HT-29 (cell line): ENCODE measurements at regions not wholly inside any gene's neighbourhood (a gene's known extent, or its start where the extent isn't known, plus 50 kb on each side); places are given as distances from the start of the nearest gene placed in this dataset.
"Not testable (repeated sequence)": the region's sequence is repeated elsewhere in the genome, so short reads cannot be mapped to it uniquely, and the experiment has no call there.

Source experiments
- DNase-seq: peaks from one replicate; pipeline ENCODE4 v3.0.0-alpha.2; 2015; ENCODE audit warnings: low spot score

- DNase-seq, result no peak
These were observed 227.3 kb upstream of the GIMD1 start for GRCh38 chr4:106595906-106596305.

GRCh38 chr4:106594291-106594952 lies 225.8 kb upstream of the GIMD1 start:
- DNase-seq, result no peak

- DNase-seq, result no peak
These were observed 220.3 kb upstream of the GIMD1 start for GRCh38 chr4:106588891-106589290.

DNA sequence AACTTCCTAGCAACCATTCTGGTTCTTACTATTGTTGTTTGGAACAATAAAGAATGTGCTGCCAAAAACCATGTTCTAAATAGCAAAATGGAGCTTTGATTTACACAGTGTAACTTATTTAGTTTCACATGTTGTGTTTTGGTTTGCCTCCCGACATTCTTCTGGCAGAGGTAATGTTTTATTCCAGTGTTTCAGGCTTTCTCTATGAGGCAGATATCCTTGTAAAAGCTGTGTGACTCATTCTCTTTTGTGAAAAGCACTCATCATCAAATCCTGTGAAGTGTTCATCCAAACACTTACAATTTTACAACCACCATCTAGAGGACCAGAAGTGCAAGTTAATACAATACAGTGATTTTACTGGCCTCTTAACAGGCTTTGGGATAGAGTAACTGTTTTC lies 219.0 kb upstream of the GIMD1 start:
- peak; percentile 44 for DNase-seq

DNA sequence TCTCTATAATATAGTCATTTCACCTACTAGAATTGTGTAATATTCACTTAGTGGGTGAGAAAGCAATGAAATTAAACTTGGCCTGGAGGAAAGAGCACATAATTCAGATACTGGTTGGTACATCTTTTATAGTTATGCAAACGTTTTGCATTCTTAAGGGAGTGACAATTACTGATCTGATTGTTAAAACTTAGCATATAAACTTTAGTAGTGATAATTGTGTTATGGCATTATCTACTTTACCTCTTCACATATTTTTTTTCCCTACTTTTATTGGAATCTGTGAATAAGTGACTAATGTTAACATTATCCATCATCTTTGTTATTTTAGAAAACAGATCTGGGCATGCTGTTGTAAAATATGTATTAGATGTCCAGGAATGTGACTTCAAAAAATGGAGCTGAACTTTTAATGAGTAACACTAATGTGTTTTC lies 217.4 kb upstream of the GIMD1 start:
- DNase-seq, result no peak

DNA sequence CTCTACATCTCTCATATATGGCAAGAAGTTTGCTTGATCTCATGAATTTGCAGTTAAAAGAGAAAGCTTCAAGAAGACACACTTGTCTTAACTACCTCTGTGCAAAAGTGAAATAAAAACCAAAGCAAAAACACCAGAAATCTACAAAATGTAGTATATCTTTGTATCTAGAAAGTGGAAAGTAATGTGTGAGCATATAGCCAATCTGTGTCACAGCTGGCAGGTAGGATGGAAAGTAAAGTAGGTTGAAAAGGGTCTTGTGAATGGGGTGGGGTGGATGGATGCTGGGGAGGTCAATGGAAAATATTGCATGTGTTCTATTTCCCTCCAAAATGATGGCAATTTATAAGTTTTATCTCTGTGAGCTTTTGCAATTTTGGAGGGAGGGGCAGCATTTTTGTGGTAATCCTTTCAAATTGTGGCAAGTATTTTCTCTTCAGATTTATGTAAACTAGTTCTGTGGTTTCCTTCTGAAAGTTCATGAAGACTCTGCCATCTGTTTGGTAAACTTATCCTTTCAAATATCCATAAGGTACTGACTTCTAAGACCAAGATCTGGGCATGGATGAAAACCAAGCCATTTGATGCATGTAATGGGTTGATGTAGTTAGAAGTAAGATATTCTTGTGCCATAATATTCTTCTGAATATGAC lies 215.9 kb upstream of the GIMD1 start:
- DNase-seq, result no peak

GRCh38 chr4:106583567-106583966 lies 215.0 kb upstream of the GIMD1 start:
- DNase-seq, result peak; percentile 54

- DNase-seq, result no peak
These were observed 214.5 kb upstream of the GIMD1 start for GRCh38 chr4:106583108-106583507.

DNA sequence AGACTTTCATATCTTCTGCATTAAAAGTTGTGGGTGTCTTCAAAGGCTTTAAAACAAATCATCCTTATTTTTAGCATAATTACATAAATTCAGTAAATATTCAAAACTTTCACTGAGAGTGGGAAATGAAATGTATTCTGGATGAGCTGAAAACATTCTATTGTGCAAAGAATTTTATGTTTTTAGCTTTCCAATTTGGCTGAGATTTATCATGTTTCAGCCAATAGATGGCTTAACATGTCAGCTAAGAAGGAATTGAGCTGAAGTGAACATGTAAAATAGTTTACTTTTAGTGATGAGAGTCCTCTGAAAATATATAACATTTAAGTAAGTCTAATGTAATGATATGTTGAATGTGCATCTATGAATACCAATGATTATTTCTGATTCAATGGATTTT lies 213.5 kb upstream of the GIMD1 start:
- DNase-seq, result no peak

- DNase-seq, result no peak
These were observed 210.7 kb upstream of the GIMD1 start for GRCh38 chr4:106579236-106579635.

DNA sequence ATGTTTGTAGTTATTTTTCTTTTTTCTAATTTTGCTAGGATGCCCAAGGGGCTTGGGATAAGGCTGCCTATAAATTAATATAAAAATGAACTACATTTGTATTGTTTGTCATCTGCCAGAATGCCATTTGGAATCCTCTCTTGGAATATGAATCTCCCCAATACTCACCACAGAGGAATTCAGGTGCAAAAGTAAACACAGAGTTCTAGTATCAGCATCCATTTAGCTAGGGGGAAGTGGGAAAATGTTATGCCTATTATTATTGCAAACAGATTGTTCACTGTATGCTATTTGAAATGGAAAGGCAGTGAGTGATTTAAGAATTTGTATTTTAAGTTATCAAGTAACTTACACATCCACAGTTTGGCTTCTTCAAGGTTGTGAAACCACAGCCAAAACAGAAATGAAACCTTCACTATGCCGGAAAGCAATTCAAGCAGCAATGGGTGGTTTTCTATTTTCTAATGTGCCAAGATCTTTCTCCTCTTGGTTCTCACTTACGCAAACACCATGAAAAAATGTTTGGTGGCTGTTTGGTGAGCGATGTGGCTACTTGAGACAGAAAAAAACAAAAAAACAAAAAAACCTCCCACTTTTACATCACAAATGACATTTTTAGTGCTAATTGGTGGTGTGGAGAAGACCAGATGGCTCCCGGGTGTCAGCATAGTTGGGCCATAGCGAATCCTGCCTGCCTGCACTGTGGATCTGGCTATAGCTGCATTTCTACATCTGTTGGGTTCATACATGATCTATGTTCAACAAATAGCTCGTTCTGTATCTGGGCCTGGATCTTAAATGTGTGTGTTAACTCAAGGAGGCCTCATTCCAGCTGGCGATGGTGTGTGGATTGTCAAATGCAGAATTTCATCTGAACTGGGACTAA lies 200.8 kb upstream of the GIMD1 start:
- no peak for DNase-seq

DNA sequence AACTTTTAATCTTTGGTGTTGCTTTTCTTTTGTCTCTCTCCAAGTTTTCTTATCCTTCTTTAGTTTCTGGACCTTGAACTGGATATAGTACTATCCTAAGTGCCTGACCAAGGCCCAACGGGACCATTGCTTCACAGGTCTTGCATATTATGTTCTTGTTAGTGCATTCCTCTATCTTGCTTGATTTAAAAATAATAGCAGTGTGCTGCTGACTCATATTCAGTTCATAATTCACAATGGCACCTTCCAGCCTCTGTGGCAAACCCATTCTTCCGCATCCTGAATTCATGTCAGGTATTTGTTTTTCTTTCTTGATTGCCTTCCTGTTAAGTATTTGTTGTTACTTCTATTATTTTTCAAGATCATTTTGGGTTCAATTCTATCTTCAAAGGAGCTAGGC lies 197.1 kb upstream of the GIMD1 start:
- DNase-seq, result no peak

GRCh38 chr4:106563637-106564036 lies 195.1 kb upstream of the GIMD1 start:
- not testable (repeated sequence) for DNase-seq

DNA sequence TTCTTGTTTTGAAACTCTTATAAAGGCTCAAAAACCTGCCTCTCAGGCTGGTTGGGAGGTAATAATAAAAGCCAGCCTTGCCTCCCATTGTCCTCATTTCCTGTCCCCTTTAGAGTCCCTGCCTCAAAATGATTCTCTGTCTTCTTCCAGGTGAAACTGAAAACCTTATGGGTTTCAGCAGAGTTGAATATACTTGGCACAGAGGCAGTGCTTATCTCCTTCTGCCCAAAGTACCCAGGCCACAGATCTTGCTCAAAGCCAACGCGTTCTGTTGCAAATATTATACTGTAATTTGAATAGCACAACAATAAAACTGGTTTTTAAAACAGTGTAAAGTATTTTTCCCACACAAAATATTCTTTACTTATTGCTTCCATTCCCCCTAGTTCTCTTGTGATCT lies 183.1 kb upstream of the GIMD1 start:
- no peak for DNase-seq

DNA sequence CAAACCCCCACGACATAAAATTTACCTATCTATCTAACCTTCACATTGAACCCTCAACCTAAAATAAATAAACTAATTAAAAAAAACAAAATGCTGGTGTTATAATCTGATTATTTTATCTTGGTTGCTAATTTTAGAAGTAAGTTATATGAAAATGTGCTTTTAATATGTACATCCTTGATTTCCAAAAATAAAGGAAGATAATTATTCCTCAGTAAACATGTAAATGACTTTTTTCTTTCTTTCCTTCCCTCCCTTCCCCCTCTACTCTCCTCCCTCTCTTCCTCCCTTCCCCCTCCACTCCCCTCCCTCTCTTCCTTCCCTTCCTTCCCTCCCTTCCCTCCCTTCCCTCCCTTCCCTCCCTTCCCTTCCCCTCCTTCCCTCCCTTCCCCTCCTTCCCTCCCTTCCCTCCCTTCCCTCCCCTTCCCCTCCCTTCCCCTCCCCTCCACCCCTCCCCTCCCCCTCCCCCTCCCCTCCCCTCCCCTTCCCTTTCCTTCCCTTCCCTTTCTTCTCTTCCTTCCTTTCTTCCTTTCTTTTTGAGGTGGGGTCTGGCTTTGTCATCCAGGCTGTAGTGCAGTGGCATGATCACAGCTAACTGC lies 180.0 kb upstream of the GIMD1 start:
- no peak for DNase-seq

- no peak for DNase-seq
These were observed 177.8 kb upstream of the GIMD1 start for GRCh38 chr4:106546370-106546769.

- DNase-seq, result not testable (repeated sequence)
These were observed 174.0 kb upstream of the GIMD1 start for GRCh38 chr4:106542609-106543008.

- no peak for DNase-seq
These were observed 172.7 kb upstream of the GIMD1 start for GRCh38 chr4:106541253-106541652.

DNA sequence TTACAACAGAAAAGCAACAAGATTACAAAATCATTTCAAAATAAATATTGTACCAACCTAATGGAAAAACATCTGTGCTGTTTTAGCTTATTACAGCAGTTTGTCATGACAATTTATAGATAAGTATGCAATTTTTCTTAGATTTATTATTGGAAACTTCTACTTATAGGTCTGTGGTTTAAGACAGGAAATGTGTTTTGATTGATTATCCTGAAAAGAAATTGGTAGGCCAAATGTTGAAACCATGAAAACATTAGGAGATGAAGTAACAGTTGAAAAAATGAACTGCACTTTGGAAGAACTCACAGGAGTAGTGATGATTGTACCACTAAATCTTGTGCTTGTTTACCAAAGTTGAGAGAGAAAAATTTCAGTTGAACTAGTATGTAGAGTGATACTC lies 162.2 kb upstream of the GIMD1 start:
- no peak for DNase-seq

DNA sequence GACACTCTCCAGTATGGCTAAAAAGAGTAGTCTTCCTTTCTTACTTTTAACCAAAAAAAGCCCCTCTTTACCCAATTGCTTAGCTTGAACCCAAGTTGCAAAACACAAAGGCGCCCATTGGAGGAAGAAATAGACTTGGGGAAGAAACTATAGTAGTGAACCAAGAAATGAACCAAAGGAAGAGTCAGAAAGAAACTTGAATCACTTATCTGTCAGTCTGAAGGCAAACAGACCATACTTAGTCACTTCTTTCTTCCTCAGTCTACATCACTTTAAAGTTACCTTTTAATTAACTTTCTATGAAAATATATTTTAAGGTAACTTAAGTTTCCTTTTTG lies 161.4 kb upstream of the GIMD1 start:
- no peak for DNase-seq

DNA sequence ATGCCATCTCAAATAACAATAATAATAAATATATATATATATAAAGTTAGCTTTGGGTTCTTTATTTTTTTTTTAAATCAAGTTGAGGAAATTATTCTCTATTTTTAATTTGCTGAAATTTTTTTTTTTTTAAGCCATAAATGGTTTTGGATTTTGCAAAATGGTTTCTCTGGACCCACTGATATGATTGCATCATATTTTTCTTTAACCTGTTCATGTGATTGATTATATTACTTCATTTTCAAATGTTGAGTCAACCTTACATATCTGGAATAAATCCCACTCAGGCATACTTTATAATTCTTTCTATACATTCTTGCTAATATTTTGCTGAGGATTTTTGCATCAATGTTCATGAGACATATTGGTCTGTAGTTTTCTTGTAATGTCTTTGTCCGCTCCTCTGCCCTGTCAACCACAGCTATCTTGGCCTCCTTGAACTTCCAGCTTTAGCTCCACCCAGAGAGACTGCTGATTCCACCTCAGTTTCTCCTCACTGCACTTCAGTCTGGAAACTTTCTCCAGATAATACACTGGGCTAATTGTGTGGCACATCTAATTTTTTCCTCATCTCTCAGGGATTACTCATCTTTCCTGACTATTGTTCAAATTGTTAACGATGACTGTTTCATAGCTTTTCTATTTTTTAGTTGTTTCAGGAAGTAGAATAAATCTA lies 160.9 kb upstream of the GIMD1 start:
- no peak for DNase-seq

DNA sequence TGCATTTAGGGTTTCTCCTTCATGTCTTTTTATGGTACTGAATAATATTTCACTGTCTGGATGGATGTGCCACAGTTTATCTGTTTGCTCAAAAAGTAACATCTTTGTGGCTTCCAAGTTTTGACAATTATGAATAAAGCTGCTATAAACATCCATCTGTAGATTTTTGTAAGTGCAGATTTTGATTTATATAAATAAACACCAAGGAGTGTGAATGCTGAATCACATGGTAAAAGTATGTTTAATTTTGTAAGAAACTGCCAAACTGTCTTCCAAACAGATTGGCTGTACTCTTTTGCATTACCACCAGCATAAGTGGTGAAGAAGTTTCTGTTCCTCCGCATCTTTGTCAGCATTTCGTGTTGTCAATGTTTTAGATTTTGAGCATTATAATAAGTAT lies 158.7 kb upstream of the GIMD1 start:
- no peak for DNase-seq
